BLaER1 (cell line): ENCODE measurements at regions not wholly inside any gene's neighbourhood (a gene's known extent, or its start where the extent isn't known, plus 50 kb on each side); places are given as distances from the start of the nearest gene placed in this dataset.
"Not testable (repeated sequence)": the region's sequence is repeated elsewhere in the genome, so short reads cannot be mapped to it uniquely, and the experiment has no call there.

Source experiments
- H3K27ac ChIP-seq: shearing (Covaris generic); formaldehyde crosslinking; 2 replicates; pipeline ENCODE4 v1.8.1; 2022
- H3K27me3 ChIP-seq: shearing (Covaris generic); formaldehyde crosslinking; 2 replicates; pipeline ENCODE4 v1.8.1; 2022
- H3K36me3 ChIP-seq: shearing (Covaris generic); formaldehyde crosslinking; 2 replicates; pipeline ENCODE4 v1.8.1; 2022
- H3K4me1 ChIP-seq: shearing (Covaris generic); formaldehyde crosslinking; 2 replicates; pipeline ENCODE4 v1.8.1; 2022
- H3K4me2 ChIP-seq: shearing (Covaris generic); formaldehyde crosslinking; 2 replicates; pipeline ENCODE4 v1.8.1; 2022
- H3K4me3 ChIP-seq: shearing (Covaris generic); formaldehyde crosslinking; 2 replicates; pipeline ENCODE4 v1.8.1; 2022
- H3K9ac ChIP-seq: shearing (Covaris generic); formaldehyde crosslinking; 2 replicates; pipeline ENCODE4 v1.8.1; 2022
- H3K9me3 ChIP-seq: shearing (Covaris generic); formaldehyde crosslinking; 2 replicates; pipeline ENCODE4 v1.8.1; 2022
- H4K20me1 ChIP-seq: shearing (Covaris generic); formaldehyde crosslinking; 2 replicates; pipeline ENCODE4 v1.8.1; 2022
- Cebpa-rat ChIP-seq: shearing (Covaris generic); IDR thresholded peaks from 2 replicates; pipeline ENCODE4 v1.8.1; 2022

- Histone ChIP-seq H3K27ac (no peak overlapping the region), H3K9ac (no peak overlapping the region), H3K4me1 (no peaks in the 10 kb centered on the region), H3K4me3 (no peak overlapping the region), H4K20me1 (no peaks in the 10 kb centered on the region), H3K4me2 (no peak overlapping the region), H3K9me3 (no peaks in the 10 kb centered on the region), H3K27me3 (no peaks in the 10 kb centered on the region), H3K36me3 (no peaks in the 10 kb centered on the region)
- no peak for TF ChIP-seq Cebpa-rat
These were observed 233.5 kb upstream of the ATP5MC3 start for GRCh38 chr2:175414882-175415487.

GRCh38 chr2:175414191-175414881 is 232.8 kb upstream of the ATP5MC3 start:
- no peak overlapping the region for H3K4me3 ChIP-seq
- H3K27ac ChIP-seq, result no peak overlapping the region
- TF ChIP-seq Cebpa-rat, result no peak
- no peak overlapping the region for H3K9ac ChIP-seq
- no peaks in the 10 kb centered on the region for H3K4me1 ChIP-seq
- H3K9me3 ChIP-seq, result no peaks in the 10 kb centered on the region
- H4K20me1 ChIP-seq, result no peaks in the 10 kb centered on the region
- H3K27me3 ChIP-seq, result no peaks in the 10 kb centered on the region
- no peaks in the 10 kb centered on the region for H3K36me3 ChIP-seq
- H3K4me2 ChIP-seq, result no peak overlapping the region

- not testable (repeated sequence) for H3K36me3 ChIP-seq, H3K4me2 ChIP-seq, H3K4me3 ChIP-seq, H3K9ac ChIP-seq, H3K27ac ChIP-seq, H4K20me1 ChIP-seq, H3K9me3 ChIP-seq, H3K4me1 ChIP-seq, H3K27me3 ChIP-seq
These were observed 229.4 kb upstream of the ATP5MC3 start for GRCh38 chr2:175410941-175411340.

GRCh38 chr2:175404839-175405238 is 223.3 kb upstream of the ATP5MC3 start:
- TF ChIP-seq Cebpa-rat, result no peak
- Histone ChIP-seq H4K20me1 (no peaks in the 10 kb centered on the region), H3K36me3 (no peaks in the 10 kb centered on the region), H3K4me1 (no peaks in the 10 kb centered on the region), H3K9ac (no peak overlapping the region), H3K4me2 (no peak overlapping the region), H3K27me3 (no peaks in the 10 kb centered on the region), H3K4me3 (no peak overlapping the region), H3K27ac (no peak overlapping the region), H3K9me3 (no peaks in the 10 kb centered on the region)

- no peak overlapping the region for H3K4me3 ChIP-seq
- H3K27me3 ChIP-seq, result no peaks in the 10 kb centered on the region
- no peak overlapping the region for H3K27ac ChIP-seq
- H4K20me1 ChIP-seq, result no peaks in the 10 kb centered on the region
- no peak for TF ChIP-seq Cebpa-rat
- H3K36me3 ChIP-seq, result no peaks in the 10 kb centered on the region
- H3K4me2 ChIP-seq, result no peak overlapping the region
- H3K9ac ChIP-seq, result no peak overlapping the region
- H3K9me3 ChIP-seq, result no peaks in the 10 kb centered on the region
- H3K4me1 ChIP-seq, result no peaks in the 10 kb centered on the region
These were observed 222.2 kb upstream of the ATP5MC3 start for GRCh38 chr2:175403599-175404221.

- no peak for TF ChIP-seq Cebpa-rat
- no peaks in the 10 kb centered on the region for H3K27me3 ChIP-seq
- H3K9ac ChIP-seq, result no peak overlapping the region
- no peak overlapping the region for H3K4me3 ChIP-seq
- H3K4me1 ChIP-seq, result no peaks in the 10 kb centered on the region
- no peaks in the 10 kb centered on the region for H3K9me3 ChIP-seq
- H3K27ac ChIP-seq, result no peak overlapping the region
- no peak overlapping the region for H3K4me2 ChIP-seq
- H3K36me3 ChIP-seq, result no peaks in the 10 kb centered on the region
- H4K20me1 ChIP-seq, result no peaks in the 10 kb centered on the region
These were observed 221.1 kb upstream of the ATP5MC3 start for GRCh38 chr2:175402571-175402970.

GRCh38 chr2:175401956-175402469 is 220.5 kb upstream of the ATP5MC3 start:
- TF ChIP-seq Cebpa-rat, result no peak
- no peaks in the 10 kb centered on the region for H3K4me1 ChIP-seq
- H3K27ac ChIP-seq, result no peak overlapping the region
- H3K9me3 ChIP-seq, result no peaks in the 10 kb centered on the region
- H4K20me1 ChIP-seq, result no peaks in the 10 kb centered on the region
- H3K4me3 ChIP-seq, result no peak overlapping the region
- no peak overlapping the region for H3K9ac ChIP-seq
- no peaks in the 10 kb centered on the region for H3K36me3 ChIP-seq
- no peaks in the 10 kb centered on the region for H3K27me3 ChIP-seq
- no peak overlapping the region for H3K4me2 ChIP-seq

GRCh38 chr2:175400975-175401374 is 219.5 kb upstream of the ATP5MC3 start:
- H3K9ac ChIP-seq, result no peak overlapping the region
- no peaks in the 10 kb centered on the region for H3K36me3 ChIP-seq
- TF ChIP-seq Cebpa-rat, result no peak
- H3K27ac ChIP-seq, result no peak overlapping the region
- no peaks in the 10 kb centered on the region for H4K20me1 ChIP-seq
- no peaks in the 10 kb centered on the region for H3K9me3 ChIP-seq
- H3K4me3 ChIP-seq, result no peak overlapping the region
- H3K27me3 ChIP-seq, result no peaks in the 10 kb centered on the region
- H3K4me1 ChIP-seq, result no peaks in the 10 kb centered on the region
- H3K4me2 ChIP-seq, result no peak overlapping the region

- Histone ChIP-seq H3K27me3 (no peaks in the 10 kb centered on the region), H3K4me2 (no peak overlapping the region), H3K9ac (no peak overlapping the region), H3K9me3 (no peaks in the 10 kb centered on the region), H3K36me3 (no peaks in the 10 kb centered on the region), H4K20me1 (no peaks in the 10 kb centered on the region), H3K4me3 (no peak overlapping the region), H3K27ac (no peak overlapping the region), H3K4me1 (no peaks in the 10 kb centered on the region)
- TF ChIP-seq Cebpa-rat, result no peak
These were observed 217.8 kb upstream of the ATP5MC3 start for GRCh38 chr2:175399326-175399725.

GRCh38 chr2:175398848-175399247 is 217.3 kb upstream of the ATP5MC3 start:
- H4K20me1 ChIP-seq, result no peaks in the 10 kb centered on the region
- H3K27ac ChIP-seq, result no peak overlapping the region
- no peaks in the 10 kb centered on the region for H3K4me1 ChIP-seq
- H3K4me2 ChIP-seq, result no peak overlapping the region
- no peak for TF ChIP-seq Cebpa-rat
- no peak overlapping the region for H3K9ac ChIP-seq
- H3K9me3 ChIP-seq, result no peaks in the 10 kb centered on the region
- no peaks in the 10 kb centered on the region for H3K36me3 ChIP-seq
- H3K4me3 ChIP-seq, result no peak overlapping the region
- no peaks in the 10 kb centered on the region for H3K27me3 ChIP-seq
